GM23338 (cell line): ENCODE measurements at regions not wholly inside any gene's neighbourhood (a gene's known extent, or its start where the extent isn't known, plus 50 kb on each side); places are given as distances from the start of the nearest gene placed in this dataset.

Experiments used
- CREB1 ChIP-seq: fragments of 250-450 bp; sonication (Bioruptor Pico); IDR thresholded peaks from 2 replicates; pipeline ENCODE4 v1.5.0; 2020; ENCODE audit warnings: low read depth, mild to moderate bottlenecking, moderate library complexity
- CTCF ChIP-seq, 2 experiments: fragments of 200-600 bp in 1 of 2; sonication (generic) in 1 of 2; conservative IDR thresholded peaks; 2 replicates each; pipeline versions ENCODE4 v1.5.1 to v1.6.1; 2016 to 2017; ENCODE audit warnings: antibody characterized with exemption in 2 of 2, low read depth in 2 of 2, mild to moderate bottlenecking in 2 of 2, moderate library complexity in 1 of 2
- ETS1 ChIP-seq: IDR thresholded peaks from 2 replicates; pipeline ENCODE4 v1.6.1; 2016; ENCODE audit warnings: antibody characterized with exemption
- EZH2 ChIP-seq: fragments of 200-600 bp; sonication (generic); IDR thresholded peaks from one replicate; pipeline ENCODE4 v1.8.0; 2017; ENCODE audit warnings: antibody characterized with exemption, mild to moderate bottlenecking, low read depth; ENCODE audit not compliant: unreplicated experiment
- EZH2phosphoT487 ChIP-seq: fragments of 200-600 bp; sonication (generic); IDR thresholded peaks from one replicate; pipeline ENCODE4 v1.8.1; 2018; ENCODE audit warnings: antibody characterized with exemption; ENCODE audit not compliant: unreplicated experiment
- JUNB ChIP-seq: IDR thresholded peaks from one replicate; pipeline ENCODE4 v1.6.1; 2016; ENCODE audit warnings: antibody characterized with exemption; ENCODE audit not compliant: unreplicated experiment
- NANOG ChIP-seq: IDR thresholded peaks from 2 replicates; pipeline ENCODE4 v1.6.1; 2016; ENCODE audit warnings: antibody characterized with exemption, borderline replicate concordance
- POLR2AphosphoS5 ChIP-seq: IDR thresholded peaks from 2 replicates; pipeline ENCODE4 v1.6.1; 2016; ENCODE audit warnings: antibody characterized with exemption, low read depth
- ZNF114 ChIP-seq: fragments of 250-450 bp; sonication (Bioruptor Pico); IDR thresholded peaks from 2 replicates; pipeline ENCODE4 v1.5.0; 2020; ENCODE audit warnings: mild to moderate bottlenecking, moderate library complexity
- TF ChIP-seq, protein P1 (sequence below): IDR thresholded peaks from one replicate; pipeline ENCODE4 v1.6.1; 2018; ENCODE audit warnings: antibody characterized with exemption; ENCODE audit not compliant: unreplicated experiment

GRCh38 chr1:56194701-56195300 lies 384.6 kb downstream of the PLPP3 start:
- TF ChIP-seq CTCF (conservative IDR thresholded peaks at IDR 0.05; ENCODE audit: low read depth in 2 of 2) (no peak), EZH2 (no peak), NANOG (no peak), CREB1 (CRISPR knock-in tag) (no peak), EZH2phosphoT487 (no peak), POLR2AphosphoS5 (no peak), ZNF114 (CRISPR knock-in tag) (no peak), JUNB (no peak), ETS1 (no peak)
- TF ChIP-seq, protein P1, sequence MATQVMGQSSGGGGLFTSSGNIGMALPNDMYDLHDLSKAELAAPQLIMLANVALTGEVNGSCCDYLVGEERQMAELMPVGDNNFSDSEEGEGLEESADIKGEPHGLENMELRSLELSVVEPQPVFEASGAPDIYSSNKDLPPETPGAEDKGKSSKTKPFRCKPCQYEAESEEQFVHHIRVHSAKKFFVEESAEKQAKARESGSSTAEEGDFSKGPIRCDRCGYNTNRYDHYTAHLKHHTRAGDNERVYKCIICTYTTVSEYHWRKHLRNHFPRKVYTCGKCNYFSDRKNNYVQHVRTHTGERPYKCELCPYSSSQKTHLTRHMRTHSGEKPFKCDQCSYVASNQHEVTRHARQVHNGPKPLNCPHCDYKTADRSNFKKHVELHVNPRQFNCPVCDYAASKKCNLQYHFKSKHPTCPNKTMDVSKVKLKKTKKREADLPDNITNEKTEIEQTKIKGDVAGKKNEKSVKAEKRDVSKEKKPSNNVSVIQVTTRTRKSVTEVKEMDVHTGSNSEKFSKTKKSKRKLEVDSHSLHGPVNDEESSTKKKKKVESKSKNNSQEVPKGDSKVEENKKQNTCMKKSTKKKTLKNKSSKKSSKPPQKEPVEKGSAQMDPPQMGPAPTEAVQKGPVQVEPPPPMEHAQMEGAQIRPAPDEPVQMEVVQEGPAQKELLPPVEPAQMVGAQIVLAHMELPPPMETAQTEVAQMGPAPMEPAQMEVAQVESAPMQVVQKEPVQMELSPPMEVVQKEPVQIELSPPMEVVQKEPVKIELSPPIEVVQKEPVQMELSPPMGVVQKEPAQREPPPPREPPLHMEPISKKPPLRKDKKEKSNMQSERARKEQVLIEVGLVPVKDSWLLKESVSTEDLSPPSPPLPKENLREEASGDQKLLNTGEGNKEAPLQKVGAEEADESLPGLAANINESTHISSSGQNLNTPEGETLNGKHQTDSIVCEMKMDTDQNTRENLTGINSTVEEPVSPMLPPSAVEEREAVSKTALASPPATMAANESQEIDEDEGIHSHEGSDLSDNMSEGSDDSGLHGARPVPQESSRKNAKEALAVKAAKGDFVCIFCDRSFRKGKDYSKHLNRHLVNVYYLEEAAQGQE: no peak
